MM.1S (cell line): ENCODE measurements at regions not wholly inside any gene's neighbourhood (a gene's known extent, or its start where the extent isn't known, plus 50 kb on each side); places are given as distances from the start of the nearest gene placed in this dataset.

ENCODE experiments used
- DNase-seq: peaks from one replicate; pipeline ENCODE4 v3.0.0-alpha.2; 2015
- H2AFZ ChIP-seq: fragments of 300-600 bp; sonication (generic); 2 replicates; pipeline ENCODE4 v1.6.0; 2016; ENCODE audit warnings: antibody characterized with exemption, low read length
- H3F3A ChIP-seq: fragments of 300-600 bp; sonication (generic); 2 replicates; pipeline ENCODE4 v1.6.1; 2016; ENCODE audit warnings: mild to moderate bottlenecking, antibody characterized with exemption, low read length, moderate library complexity, mixed read lengths; ENCODE audit not compliant: insufficient read depth
- H3K27ac ChIP-seq: fragments of 300-600 bp; sonication (generic); 2 replicates; pipeline ENCODE4 v1.5.1; 2016; ENCODE audit warnings: mild to moderate bottlenecking, low read length
- H3K27me3 ChIP-seq: fragments of 300-600 bp; sonication (generic); replicated peaks from 2 replicates; pipeline ENCODE4 v1.6.0; 2016; ENCODE audit warnings: low read length; ENCODE audit not compliant: insufficient read depth
- H3K36me3 ChIP-seq: fragments of 300-600 bp; sonication (generic); replicated peaks from 2 replicates; pipeline ENCODE4 v1.6.1; 2016; ENCODE audit warnings: mild to moderate bottlenecking, low read length, mixed read lengths; ENCODE audit not compliant: insufficient read depth
- H3K4me1 ChIP-seq: fragments of 300-600 bp; sonication (generic); 2 replicates; pipeline ENCODE4 v1.6.1; 2016; ENCODE audit warnings: low read length, mixed read lengths
- H3K4me2 ChIP-seq: fragments of 300-600 bp; sonication (generic); 2 replicates; pipeline ENCODE4 v1.6.0; 2016; ENCODE audit warnings: low read depth, low read length
- H3K4me3 ChIP-seq: fragments of 300-600 bp; sonication (generic); 2 replicates; pipeline ENCODE4 v1.5.1; 2016; ENCODE audit warnings: low read length, mixed read lengths
- H3K79me2 ChIP-seq: fragments of 300-600 bp; sonication (generic); 2 replicates; pipeline ENCODE4 v1.6.1; 2016; ENCODE audit warnings: mixed run types, low read length, mixed read lengths
- H3K9ac ChIP-seq: fragments of 300-600 bp; sonication (generic); 2 replicates; pipeline ENCODE4 v1.6.1; 2016; ENCODE audit warnings: low read length, mixed read lengths
- H3K9me2 ChIP-seq: fragments of 300-600 bp; sonication (generic); replicated peaks from 2 replicates; pipeline ENCODE4 v1.6.1; 2016; ENCODE audit warnings: mild to moderate bottlenecking, low read length, mixed read lengths; ENCODE audit not compliant: insufficient read depth
- H3K9me3 ChIP-seq: fragments of 300-600 bp; sonication (generic); replicated peaks from 2 replicates; pipeline ENCODE4 v1.6.1; 2016; ENCODE audit warnings: mild to moderate bottlenecking, low read length, mixed read lengths; ENCODE audit not compliant: insufficient read depth
- H4K20me1 ChIP-seq: fragments of 300-600 bp; sonication (generic); 2 replicates; pipeline ENCODE4 v1.6.1; 2016; ENCODE audit warnings: mild to moderate bottlenecking, low read length, moderate library complexity, mixed read lengths; ENCODE audit not compliant: insufficient read depth
- CTCF ChIP-seq: fragments of 300-600 bp; sonication (generic); IDR thresholded peaks from 2 replicates; pipeline ENCODE4 v1.5.1; 2016; ENCODE audit warnings: antibody characterized with exemption, low read length, mixed read lengths
- EZH2 ChIP-seq: fragments of 300-600 bp; sonication (generic); optimal IDR thresholded peaks from 2 replicates; pipeline ENCODE3; 2017; ENCODE audit warnings: low read depth, mild to moderate bottlenecking, antibody characterized with exemption, low read length, mixed read lengths
- EZH2phosphoT487 ChIP-seq: fragments of 300-600 bp; sonication (generic); IDR thresholded peaks from 2 replicates; pipeline ENCODE4 v1.6.1; 2018; ENCODE audit warnings: antibody characterized with exemption, low read length

GRCh38 chr10:60534761-60535389 lies 145.2 kb upstream of the ANK3 start:
- H3K9me3 ChIP-seq, result no peaks in the 10 kb centered on the region
- H3K79me2 ChIP-seq, result no peaks in the 10 kb centered on the region
- H3K27ac ChIP-seq, result no peak overlapping the region
- no peak for DNase-seq
- H4K20me1 ChIP-seq, result no peaks in the 10 kb centered on the region
- no peaks in the 10 kb centered on the region for H3K36me3 ChIP-seq
- no peak overlapping the region for H3K4me2 ChIP-seq
- no peak overlapping the region for H3K9ac ChIP-seq
- H3K9me2 ChIP-seq, result no peaks in the 10 kb centered on the region
- TF ChIP-seq EZH2phosphoT487 (no peak), CTCF (no peak), EZH2 (no peak)
- no peaks in the 10 kb centered on the region for H3F3A ChIP-seq
- no peak overlapping the region for H3K4me3 ChIP-seq
- no peaks in the 10 kb centered on the region for H3K4me1 ChIP-seq
- H3K27me3 ChIP-seq, result no peaks in the 10 kb centered on the region
- no peak overlapping the region for H2AFZ ChIP-seq

- Histone ChIP-seq H3K4me1 (no peaks in the 10 kb centered on the region), H3K79me2 (no peaks in the 10 kb centered on the region), H3K9ac (no peak overlapping the region), H3K4me2 (no peak overlapping the region), H3K9me3 (no peaks in the 10 kb centered on the region), H3K27me3 (no peaks in the 10 kb centered on the region), H2AFZ (no peak overlapping the region), H3K36me3 (no peaks in the 10 kb centered on the region), H3K4me3 (no peak overlapping the region), H4K20me1 (no peaks in the 10 kb centered on the region), H3K9me2 (no peaks in the 10 kb centered on the region), H3F3A (no peaks in the 10 kb centered on the region), H3K27ac (no peak overlapping the region)
- TF ChIP-seq EZH2 (no peak), CTCF (no peak), EZH2phosphoT487 (no peak)
- DNase-seq, result no peak
Observed at GRCh38 chr10:60532696-60533468, 143.2 kb upstream of the ANK3 start.

- Histone ChIP-seq H3K79me2 (no peaks in the 10 kb centered on the region), H4K20me1 (no peaks in the 10 kb centered on the region), H2AFZ (no peak overlapping the region), H3K36me3 (no peaks in the 10 kb centered on the region), H3K4me1 (no peaks in the 10 kb centered on the region), H3K4me3 (no peak overlapping the region), H3K4me2 (no peak overlapping the region), H3K27ac (no peak overlapping the region), H3F3A (no peaks in the 10 kb centered on the region), H3K9ac (no peak overlapping the region), H3K9me3 (no peaks in the 10 kb centered on the region), H3K27me3 (no peaks in the 10 kb centered on the region), H3K9me2 (no peaks in the 10 kb centered on the region)
- DNase-seq, result no peak
- no peak for TF ChIP-seq EZH2phosphoT487
- no peak for TF ChIP-seq EZH2
- TF ChIP-seq CTCF, result no peak
Observed at GRCh38 chr10:60531006-60531405, 141.3 kb upstream of the ANK3 start.
